ENCODE measurements at regions not wholly inside any gene's neighbourhood (a gene's known extent, or its start where the extent isn't known, plus 50 kb on each side); places are given as distances from the start of the nearest gene placed in this dataset.

- H3K79me2 ChIP-seq (ENCODE audit: control insufficient read depth, insufficient read depth, low read length, poor library complexity) = no peaks in the 10 kb centered on the region
- no peaks in the 10 kb centered on the region for H3K4me1 ChIP-seq (ENCODE audit: control insufficient read depth in 1 of 2, insufficient read depth in 2 of 2, low read length in 2 of 2)
- H3K27ac ChIP-seq (ENCODE audit: low read depth, low read length) = no peak overlapping the region
- no peak overlapping the region for H3K9ac ChIP-seq (ENCODE audit: low read length)
- WGBS (ENCODE audit: extremely low coverage, insufficient coverage, insufficient read length) = no CpG with 5 or more reads among the region's 11 CpGs
- no peak overlapping the region for H2BK12ac ChIP-seq (ENCODE audit: low read length)
- no peak overlapping the region for H4K91ac ChIP-seq (ENCODE audit: low read depth, low read length)
- H3K18ac ChIP-seq (ENCODE audit: low read length) = no peak overlapping the region
- no peak overlapping the region for H4K8ac ChIP-seq (ENCODE audit: low read depth, low read length)
- no peak overlapping the region for H3K4me2 ChIP-seq (ENCODE audit: low read length)
- H3K36me3 ChIP-seq (ENCODE audit: control insufficient read depth in 1 of 2, insufficient read depth in 2 of 2, low read length in 2 of 2) = no peaks in the 10 kb centered on the region
- no peak overlapping the region for H3K4ac ChIP-seq (ENCODE audit: low read depth, low read length)
- no peak overlapping the region for H3K23ac ChIP-seq (ENCODE audit: low read length)
- H4K12ac ChIP-seq (ENCODE audit: low read depth, low read length) = no peak overlapping the region
- no peak overlapping the region for H2BK120ac ChIP-seq (ENCODE audit: insufficient read depth, low read length, poor library complexity)
- no peak overlapping the region for H2AFZ ChIP-seq (ENCODE audit: insufficient read depth, low read length, poor library complexity)
- H2BK5ac ChIP-seq (ENCODE audit: low read depth, low read length, poor library complexity) = no peak overlapping the region
- H3K4me3 ChIP-seq (ENCODE audit: low read depth, low read length) = no peak overlapping the region
- H2AK5ac ChIP-seq (ENCODE audit: low read length) = no peak overlapping the region
- DNase-seq = no peak
- no peaks in the 10 kb centered on the region for H3K79me1 ChIP-seq (ENCODE audit: low read length)
- H3K9me3 ChIP-seq (ENCODE audit: insufficient read depth, low read depth, low read length) = no peaks in the 10 kb centered on the region
- H3K14ac ChIP-seq (ENCODE audit: low read length) = no peak overlapping the region
- H3K27me3 ChIP-seq (ENCODE audit: insufficient read depth, low read length) = no peaks in the 10 kb centered on the region
Measured at GRCh38 chr9:120202856-120203654, 376.9 kb downstream of the CDK5RAP2 start.

DNA sequence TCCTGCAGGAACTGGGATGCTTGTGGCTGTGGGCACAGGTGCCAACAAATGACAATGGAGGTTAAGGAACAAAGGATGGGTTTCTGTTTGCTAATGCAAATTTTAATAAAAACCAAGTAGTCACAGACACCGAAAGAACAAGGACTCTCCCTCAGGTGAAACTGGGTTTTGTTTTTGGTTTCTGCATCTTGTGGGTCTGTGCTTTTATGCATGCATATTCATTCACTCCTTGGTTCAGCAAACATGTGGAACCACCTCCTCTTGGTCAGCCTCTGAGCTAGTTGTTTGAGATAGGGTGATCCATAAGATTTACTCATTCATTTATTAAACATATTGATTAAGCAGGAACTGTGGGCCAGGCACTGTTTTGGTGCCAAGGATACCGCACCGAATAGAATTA lies 381.9 kb downstream of the CDK5RAP2 start:
- H3K4me1 ChIP-seq (ENCODE audit: control insufficient read depth in 1 of 2, insufficient read depth in 2 of 2, low read length in 2 of 2) = peaks cover 0 to 3% of the 10 kb centered on the region in 2 experiments
- H3K18ac ChIP-seq (ENCODE audit: low read length) = no peak overlapping the region
- no peak overlapping the region for H4K8ac ChIP-seq (ENCODE audit: low read depth, low read length)
- H3K27ac ChIP-seq (ENCODE audit: low read depth, low read length) = no peak overlapping the region
- peaks cover 2% of the 10 kb centered on the region for H3K9me3 ChIP-seq (ENCODE audit: insufficient read depth, low read depth, low read length)
- no peak overlapping the region for H3K9ac ChIP-seq (ENCODE audit: low read length)
- H3K36me3 ChIP-seq (ENCODE audit: control insufficient read depth in 1 of 2, insufficient read depth in 2 of 2, low read length in 2 of 2) = no peaks in the 10 kb centered on the region
- no peak overlapping the region for H3K4me2 ChIP-seq (ENCODE audit: low read length)
- no peak overlapping the region for H3K4ac ChIP-seq (ENCODE audit: low read depth, low read length)
- H3K79me2 ChIP-seq (ENCODE audit: control insufficient read depth, insufficient read depth, low read length, poor library complexity) = no peaks in the 10 kb centered on the region
- no peak overlapping the region for H3K23ac ChIP-seq (ENCODE audit: low read length)
- H4K12ac ChIP-seq (ENCODE audit: low read depth, low read length) = no peak overlapping the region
- no peak for DNase-seq
- H2BK12ac ChIP-seq (ENCODE audit: low read length) = no peak overlapping the region
- H3K14ac ChIP-seq (ENCODE audit: low read length) = no peak overlapping the region
- no peaks in the 10 kb centered on the region for H3K79me1 ChIP-seq (ENCODE audit: low read length)
- no peak overlapping the region for H2AFZ ChIP-seq (ENCODE audit: insufficient read depth, low read length, poor library complexity)
- no peak overlapping the region for H4K91ac ChIP-seq (ENCODE audit: low read depth, low read length)
- no peak overlapping the region for H2AK5ac ChIP-seq (ENCODE audit: low read length)
- no peak overlapping the region for H2BK120ac ChIP-seq (ENCODE audit: insufficient read depth, low read length, poor library complexity)
- H2BK5ac ChIP-seq (ENCODE audit: low read depth, low read length, poor library complexity) = no peak overlapping the region
- H3K27me3 ChIP-seq (ENCODE audit: insufficient read depth, low read length) = no peaks in the 10 kb centered on the region
- H3K4me3 ChIP-seq (ENCODE audit: low read depth, low read length) = no peak overlapping the region
- WGBS (ENCODE audit: extremely low coverage, insufficient coverage, insufficient read length) = no CpG with 5 or more reads among the region's 3 CpGs

GRCh38 chr9:120197605-120198004 lies 382.4 kb downstream of the CDK5RAP2 start:
- no peak overlapping the region for H3K4me2 ChIP-seq (ENCODE audit: low read length)
- H3K9me3 ChIP-seq (ENCODE audit: insufficient read depth, low read depth, low read length) = peaks cover 2% of the 10 kb centered on the region
- WGBS (ENCODE audit: extremely low coverage, insufficient coverage, insufficient read length) = no CpG with 5 or more reads among the region's 12 CpGs
- DNase-seq = no peak
- H3K4me1 ChIP-seq (ENCODE audit: control insufficient read depth in 1 of 2, insufficient read depth in 2 of 2, low read length in 2 of 2) = peaks cover 0 to 3% of the 10 kb centered on the region in 2 experiments
- no peak overlapping the region for H3K9ac ChIP-seq (ENCODE audit: low read length)
- H3K23ac ChIP-seq (ENCODE audit: low read length) = no peak overlapping the region
- H4K91ac ChIP-seq (ENCODE audit: low read depth, low read length) = no peak overlapping the region
- no peak overlapping the region for H4K8ac ChIP-seq (ENCODE audit: low read depth, low read length)
- no peak overlapping the region for H3K14ac ChIP-seq (ENCODE audit: low read length)
- H3K18ac ChIP-seq (ENCODE audit: low read length) = no peak overlapping the region
- no peaks in the 10 kb centered on the region for H3K79me2 ChIP-seq (ENCODE audit: control insufficient read depth, insufficient read depth, low read length, poor library complexity)
- H3K27ac ChIP-seq (ENCODE audit: low read depth, low read length) = no peak overlapping the region
- no peak overlapping the region for H2AFZ ChIP-seq (ENCODE audit: insufficient read depth, low read length, poor library complexity)
- H2BK5ac ChIP-seq (ENCODE audit: low read depth, low read length, poor library complexity) = no peak overlapping the region
- no peak overlapping the region for H2AK5ac ChIP-seq (ENCODE audit: low read length)
- H4K12ac ChIP-seq (ENCODE audit: low read depth, low read length) = no peak overlapping the region
- no peak overlapping the region for H3K4ac ChIP-seq (ENCODE audit: low read depth, low read length)
- no peaks in the 10 kb centered on the region for H3K36me3 ChIP-seq (ENCODE audit: control insufficient read depth in 1 of 2, insufficient read depth in 2 of 2, low read length in 2 of 2)
- no peak overlapping the region for H3K4me3 ChIP-seq (ENCODE audit: low read depth, low read length)
- no peak overlapping the region for H2BK12ac ChIP-seq (ENCODE audit: low read length)
- H2BK120ac ChIP-seq (ENCODE audit: insufficient read depth, low read length, poor library complexity) = no peak overlapping the region
- no peaks in the 10 kb centered on the region for H3K79me1 ChIP-seq (ENCODE audit: low read length)
- H3K27me3 ChIP-seq (ENCODE audit: insufficient read depth, low read length) = no peaks in the 10 kb centered on the region

- H3K27me3 ChIP-seq (ENCODE audit: insufficient read depth, low read length) = no peaks in the 10 kb centered on the region
- no CpG with 5 or more reads among the region's 3 CpGs for WGBS (ENCODE audit: extremely low coverage, insufficient coverage, insufficient read length)
- H3K4me1 ChIP-seq (ENCODE audit: control insufficient read depth in 1 of 2, insufficient read depth in 2 of 2, low read length in 2 of 2) = peaks cover 0 to 3% of the 10 kb centered on the region in 2 experiments
Measured at GRCh38 chr9:120191141-120191540, 388.8 kb downstream of the CDK5RAP2 start.

More at GRCh38 chr9:120191141-120191540, 388.8 kb downstream of the CDK5RAP2 start:
- no peak overlapping the region for H3K4ac ChIP-seq (ENCODE audit: low read depth, low read length)
- H3K9me3 ChIP-seq (ENCODE audit: insufficient read depth, low read depth, low read length) = peaks cover 2% of the 10 kb centered on the region
- H3K4me3 ChIP-seq (ENCODE audit: low read depth, low read length) = no peak overlapping the region
- H4K8ac ChIP-seq (ENCODE audit: low read depth, low read length) = no peak overlapping the region
- H2AK5ac ChIP-seq (ENCODE audit: low read length) = no peak overlapping the region
- no peak overlapping the region for H4K91ac ChIP-seq (ENCODE audit: low read depth, low read length)
- H2BK120ac ChIP-seq (ENCODE audit: insufficient read depth, low read length, poor library complexity) = no peak overlapping the region
- no peak overlapping the region for H2BK5ac ChIP-seq (ENCODE audit: low read depth, low read length, poor library complexity)
- H4K12ac ChIP-seq (ENCODE audit: low read depth, low read length) = no peak overlapping the region
- no peak overlapping the region for H3K14ac ChIP-seq (ENCODE audit: low read length)
- H2AFZ ChIP-seq (ENCODE audit: insufficient read depth, low read length, poor library complexity) = no peak overlapping the region
- no peak overlapping the region for H2BK12ac ChIP-seq (ENCODE audit: low read length)
- H3K36me3 ChIP-seq (ENCODE audit: control insufficient read depth in 1 of 2, insufficient read depth in 2 of 2, low read length in 2 of 2) = no peaks in the 10 kb centered on the region
- H3K23ac ChIP-seq (ENCODE audit: low read length) = no peak overlapping the region
- DNase-seq = no peak
- no peak overlapping the region for H3K18ac ChIP-seq (ENCODE audit: low read length)
- H3K27ac ChIP-seq (ENCODE audit: low read depth, low read length) = no peak overlapping the region
- H3K79me2 ChIP-seq (ENCODE audit: control insufficient read depth, insufficient read depth, low read length, poor library complexity) = no peaks in the 10 kb centered on the region
- H3K9ac ChIP-seq (ENCODE audit: low read length) = no peak overlapping the region
- H3K4me2 ChIP-seq (ENCODE audit: low read length) = no peak overlapping the region
- no peaks in the 10 kb centered on the region for H3K79me1 ChIP-seq (ENCODE audit: low read length)

Measured in trophoblast cell (in vitro differentiated cells and primary cell).